ENCODE measurements at regions not wholly inside any gene's neighbourhood (a gene's known extent, or its start where the extent isn't known, plus 50 kb on each side); places are given as distances from the start of the nearest gene placed in this dataset.
"Not testable (repeated sequence)": the region's sequence is repeated elsewhere in the genome, so short reads cannot be mapped to it uniquely, and the experiment has no call there.

- no peak for DNase-seq (ENCODE audit: low read depth in 4 of 4, low spot score in 1 of 4)
These were observed 98.2 kb upstream of the PMAIP1 start for GRCh38 chr18:59801576-59801975.

GRCh38 chr18:59800897-59801296 lies 98.9 kb upstream of the PMAIP1 start:
- DNase-seq (ENCODE audit: low read depth in 4 of 4, low spot score in 1 of 4): no peak

GRCh38 chr18:59799383-59800015 lies 100.3 kb upstream of the PMAIP1 start:
- no peak for DNase-seq (ENCODE audit: low read depth in 4 of 4, low spot score in 1 of 4)

GRCh38 chr18:59795882-59796281 lies 98.7 kb upstream of the CCBE1 start:
- no peak for DNase-seq (ENCODE audit: low read depth in 4 of 4, low spot score in 1 of 4)

- DNase-seq (ENCODE audit: low read depth in 4 of 4, low spot score in 1 of 4): no peak
These were observed 95.1 kb upstream of the CCBE1 start for GRCh38 chr18:59792353-59792752.

- not testable (repeated sequence) for DNase-seq (ENCODE audit: low read depth in 4 of 4, low spot score in 1 of 4)
These were observed 93.2 kb upstream of the CCBE1 start for GRCh38 chr18:59790346-59790936.

- no peak for DNase-seq (ENCODE audit: low read depth in 4 of 4, low spot score in 1 of 4)
These were observed 91.5 kb upstream of the CCBE1 start for GRCh38 chr18:59788791-59789106.

GRCh38 chr18:59787998-59788790 lies 91.0 kb upstream of the CCBE1 start:
- no peak for DNase-seq (ENCODE audit: low read depth in 4 of 4, low spot score in 1 of 4)

- no peak for DNase-seq (ENCODE audit: low read depth in 4 of 4, low spot score in 1 of 4)
These were observed 87.5 kb upstream of the CCBE1 start for GRCh38 chr18:59784694-59785093.

GRCh38 chr18:59783138-59783537 lies 85.9 kb upstream of the CCBE1 start:
- DNase-seq (ENCODE audit: low read depth in 4 of 4, low spot score in 1 of 4): no peak

- no peak for DNase-seq (ENCODE audit: low read depth in 4 of 4, low spot score in 1 of 4)
These were observed 82.8 kb upstream of the CCBE1 start for GRCh38 chr18:59779979-59780378.

GRCh38 chr18:59778434-59778833 lies 81.2 kb upstream of the CCBE1 start:
- no peak for DNase-seq (ENCODE audit: low read depth in 4 of 4, low spot score in 1 of 4)

GRCh38 chr18:59777636-59778035 lies 80.4 kb upstream of the CCBE1 start:
- no peak for DNase-seq (ENCODE audit: low read depth in 4 of 4, low spot score in 1 of 4)

GRCh38 chr18:59769129-59769865 lies 72.1 kb upstream of the CCBE1 start:
- no peak for DNase-seq (ENCODE audit: low read depth in 4 of 4, low spot score in 1 of 4)

- DNase-seq (ENCODE audit: low read depth in 4 of 4, low spot score in 1 of 4): no peak
These were observed 71.2 kb upstream of the CCBE1 start for GRCh38 chr18:59768409-59768808.

- DNase-seq (ENCODE audit: low read depth in 4 of 4, low spot score in 1 of 4): no peak
These were observed 70.5 kb upstream of the CCBE1 start for GRCh38 chr18:59767732-59768131.

- DNase-seq (ENCODE audit: low read depth in 4 of 4, low spot score in 1 of 4): no peak
These were observed 68.1 kb upstream of the CCBE1 start for GRCh38 chr18:59765343-59765742.

GRCh38 chr18:59764281-59764680 lies 67.1 kb upstream of the CCBE1 start:
- no peak for DNase-seq (ENCODE audit: low read depth in 4 of 4, low spot score in 1 of 4)

GRCh38 chr18:59763541-59764136 lies 66.4 kb upstream of the CCBE1 start:
- DNase-seq (ENCODE audit: low read depth in 4 of 4, low spot score in 1 of 4): no peak

- no peak for DNase-seq (ENCODE audit: low read depth in 4 of 4, low spot score in 1 of 4)
These were observed 63.7 kb upstream of the CCBE1 start for GRCh38 chr18:59760619-59761600.

Measured in stimulated activated CD4-positive, alpha-beta T cell treated with anti-CD3 and anti-CD28 coated beads, Interleukin-1b, Interleukin-23, amount 100 ng/mL, for 24 hours (primary cell).